GM19328 (cell line): ENCODE measurements at regions not wholly inside any gene's neighbourhood (a gene's known extent, or its start where the extent isn't known, plus 50 kb on each side); places are given as distances from the start of the nearest gene placed in this dataset.
"Not testable (repeated sequence)": the region's sequence is repeated elsewhere in the genome, so short reads cannot be mapped to it uniquely, and the experiment has no call there.

Experiments used
- ATAC-seq: cut with Tn5 transposase; IDR thresholded peaks from one replicate; pipeline ENCODE4 v1.9.1; 2021; ENCODE audit warnings: mild to moderate bottlenecking, moderate library complexity; ENCODE audit not compliant: unreplicated experiment

DNA sequence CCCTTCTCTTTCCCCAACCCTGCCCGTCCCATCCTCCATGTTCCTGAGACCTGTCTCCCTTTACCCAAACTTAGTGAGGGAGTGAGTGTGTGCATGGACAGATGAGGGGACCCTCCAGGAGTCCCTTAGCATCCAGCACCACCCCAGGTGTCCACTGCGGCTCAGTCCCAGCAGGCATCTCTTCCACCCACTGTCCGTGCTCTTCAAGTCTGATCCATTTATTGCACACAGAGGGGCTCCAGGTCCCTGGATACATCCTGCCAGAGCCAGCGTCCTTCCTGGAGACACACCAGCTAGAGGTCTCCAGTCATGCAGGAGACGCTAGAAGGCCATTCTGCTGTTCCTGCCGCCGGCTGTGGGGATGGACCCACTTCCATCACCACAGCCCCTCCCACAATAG lies 239.2 kb downstream of the ADGRD1 start:
- no peak for ATAC-seq

DNA sequence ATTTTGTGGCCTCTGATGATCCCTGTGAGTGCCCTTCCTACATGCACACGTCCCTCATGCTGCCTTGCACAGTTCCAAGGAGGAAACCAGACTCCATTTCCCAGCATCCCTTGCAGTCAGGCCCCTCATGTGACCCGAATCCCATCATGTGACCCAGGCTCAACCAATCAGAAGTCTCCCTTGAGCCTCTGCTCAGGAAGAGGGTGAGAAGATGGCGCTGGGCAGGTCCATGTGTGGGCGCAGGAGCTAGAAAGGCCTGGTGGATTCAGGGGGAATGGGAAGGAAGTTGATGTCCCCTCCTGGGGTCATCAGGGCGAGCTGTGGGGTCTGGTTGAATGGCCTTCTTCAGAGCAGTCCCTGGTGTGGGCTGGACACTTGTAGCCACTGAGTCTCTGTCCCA lies 240.5 kb downstream of the ADGRD1 start:
- no peak for ATAC-seq

DNA sequence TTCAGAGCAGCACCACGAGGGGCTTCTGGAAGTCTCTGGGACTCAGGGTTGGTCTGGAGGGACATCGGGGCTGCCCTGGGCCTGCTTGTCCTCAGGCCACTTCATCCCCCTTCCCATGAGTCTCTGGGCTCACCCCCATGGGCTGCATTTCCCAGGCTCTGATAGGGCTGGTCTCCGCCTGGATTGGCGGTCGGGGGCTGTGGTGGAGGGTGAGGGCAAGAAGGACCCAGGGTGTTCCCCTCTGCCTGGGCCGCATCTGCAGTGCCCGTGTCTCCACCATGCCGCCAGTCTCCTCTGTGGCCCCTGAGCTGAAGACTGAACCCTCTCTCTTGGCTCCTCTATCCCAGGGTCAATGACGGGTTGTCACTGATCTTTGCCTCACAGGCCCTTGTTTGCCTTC lies 242.1 kb downstream of the ADGRD1 start:
- ATAC-seq, result no peak

DNA sequence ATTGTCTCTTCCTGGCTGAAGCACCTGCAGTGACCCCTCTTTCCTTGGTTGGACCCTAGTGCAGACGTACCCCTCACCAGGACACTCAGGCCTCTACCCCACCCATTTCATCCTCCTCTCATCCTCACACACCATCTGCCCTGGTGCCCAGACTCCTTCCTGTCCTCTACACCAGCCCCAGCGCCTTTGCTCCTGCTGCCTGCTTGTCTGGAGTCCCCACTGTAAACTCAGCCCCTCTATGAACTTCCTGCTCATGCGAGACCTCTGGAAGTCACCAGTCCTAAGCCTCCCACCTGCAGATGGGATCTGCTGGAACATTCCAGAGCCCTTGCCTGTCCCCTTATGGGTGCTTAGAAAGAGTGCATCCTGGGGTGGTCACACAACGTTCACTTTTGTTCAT lies 242.5 kb downstream of the ADGRD1 start:
- ATAC-seq, result no peak

DNA sequence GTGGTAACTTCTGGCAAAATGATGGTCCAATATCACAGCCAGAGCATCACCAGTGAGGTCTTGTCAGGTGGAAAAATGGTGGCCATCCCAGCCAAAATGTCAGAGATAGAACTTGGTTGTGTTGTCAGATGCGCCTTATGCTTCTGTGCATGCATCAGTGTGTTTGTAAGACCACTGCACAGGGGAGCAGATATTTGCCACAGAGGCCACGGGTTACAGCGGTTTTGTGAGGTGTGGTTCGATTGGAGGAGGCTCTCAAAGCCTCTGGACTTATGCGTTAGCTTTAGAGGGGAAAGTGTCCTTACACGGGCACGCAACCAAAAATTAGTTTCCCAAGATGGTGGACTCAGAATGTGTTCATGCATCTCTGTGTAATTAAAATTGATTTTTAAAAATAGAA lies 243.8 kb downstream of the ADGRD1 start:
- ATAC-seq, result no peak

DNA sequence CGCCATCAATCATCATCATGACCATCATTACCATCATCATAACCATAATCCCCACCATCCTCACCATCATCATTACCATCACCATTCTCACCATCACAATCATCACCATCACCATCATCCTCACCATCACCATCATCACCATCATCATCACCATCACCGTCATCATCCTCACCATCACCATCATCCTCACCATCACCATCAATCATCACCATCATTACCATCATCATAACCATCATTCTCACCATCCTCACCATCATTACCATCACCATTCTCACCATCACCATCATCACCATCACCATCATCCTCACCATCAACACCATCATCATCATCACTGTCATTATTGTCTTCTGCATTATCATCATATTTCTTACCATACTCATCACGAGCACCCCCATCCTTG lies 245.5 kb downstream of the ADGRD1 start:
- ATAC-seq, result no peak

DNA sequence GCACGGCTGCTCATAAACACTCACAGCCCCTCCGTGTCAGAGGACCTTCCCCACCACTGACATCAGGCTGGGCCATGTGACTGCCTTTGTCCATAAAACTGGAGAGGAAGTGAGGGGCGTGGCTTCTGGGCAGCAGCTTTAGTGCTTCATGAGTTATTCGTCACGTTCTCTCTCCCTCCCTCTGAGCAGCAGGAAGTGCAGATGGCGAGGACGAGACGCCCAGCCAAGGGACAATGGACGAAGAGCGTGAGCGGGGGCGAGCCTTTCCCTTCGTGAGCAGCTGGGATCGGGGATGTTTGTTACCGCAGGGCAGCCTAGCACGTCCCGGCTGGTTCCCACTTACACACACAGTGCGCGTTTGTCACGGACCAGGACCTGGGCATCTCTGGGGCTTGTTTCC lies 248.2 kb downstream of the ADGRD1 start:
- ATAC-seq, result not testable (repeated sequence)

DNA sequence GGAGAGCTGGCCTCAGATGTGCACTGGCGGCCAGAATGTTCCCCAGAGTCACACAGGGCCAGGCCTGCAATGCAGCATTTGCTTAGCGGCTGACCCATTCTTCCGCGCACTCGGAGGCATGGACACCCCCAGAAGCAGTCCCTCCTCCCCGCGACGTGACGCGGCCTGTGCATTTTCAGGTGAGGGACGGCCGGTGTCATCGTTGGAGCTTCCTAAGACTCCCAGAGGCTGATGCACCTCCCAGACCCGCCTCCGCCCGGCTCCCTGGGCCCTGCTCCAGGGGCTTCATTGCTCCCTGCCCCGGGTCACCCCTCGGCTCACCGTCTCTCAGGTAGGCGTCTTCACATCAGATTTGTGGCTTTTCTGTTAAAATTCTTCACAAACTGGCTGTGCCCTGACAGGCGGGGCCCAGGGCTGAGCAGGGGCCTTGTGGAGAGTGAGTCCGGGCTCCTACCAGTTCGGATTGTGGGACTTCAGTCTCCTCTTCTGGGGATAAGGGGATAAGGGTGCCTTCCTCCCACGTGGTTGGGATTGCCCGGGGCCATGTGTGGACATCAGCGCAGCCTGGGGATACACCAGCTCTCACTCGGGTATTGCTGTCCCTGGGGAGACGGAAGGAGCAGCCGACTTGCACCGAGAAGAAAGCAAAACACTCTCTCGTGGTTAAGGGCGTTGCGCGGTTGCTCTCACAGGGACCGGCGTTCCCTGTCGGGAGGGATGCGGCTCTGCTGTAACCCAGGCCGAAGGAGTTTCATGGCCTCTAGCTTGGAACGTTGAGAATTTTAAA lies 249.1 kb downstream of the ADGRD1 start:
- no peak for ATAC-seq

DNA sequence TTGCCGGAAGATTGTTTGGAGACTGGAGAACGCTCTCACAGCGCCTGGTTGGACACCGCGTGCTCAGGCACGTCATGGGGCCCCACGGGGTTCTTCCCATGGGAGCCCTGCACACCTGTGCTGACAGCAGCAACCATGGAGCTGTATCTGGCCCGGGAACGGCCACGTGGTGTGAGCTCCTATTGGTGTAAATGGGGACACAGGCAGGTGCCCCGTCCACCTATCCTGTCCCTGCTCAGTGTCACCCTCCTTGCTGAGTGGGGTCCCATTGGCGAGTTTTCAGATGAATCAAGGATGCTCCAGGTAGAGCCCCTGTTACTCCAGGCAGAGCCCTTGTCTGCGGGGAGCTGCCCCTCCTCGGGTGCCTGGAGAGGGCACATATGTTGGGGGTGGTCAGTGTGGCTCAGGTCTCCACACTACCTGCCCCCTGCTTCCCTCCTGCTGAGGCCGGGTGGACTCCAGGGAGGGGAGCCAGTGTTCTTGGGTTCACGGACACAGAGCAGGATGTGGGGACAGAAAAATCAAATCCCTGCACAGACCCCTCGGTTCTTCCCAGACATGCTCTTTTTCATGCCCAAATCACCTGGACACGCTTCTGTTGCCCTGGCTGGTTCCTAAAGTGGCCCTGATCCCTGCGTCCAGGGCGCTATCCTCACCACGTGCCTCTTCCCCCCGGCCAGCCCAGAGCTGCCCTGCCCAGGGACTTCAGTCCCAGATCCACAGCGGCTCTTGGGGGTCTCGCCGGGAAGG lies 250.1 kb downstream of the ADGRD1 start:
- ATAC-seq, result no peak

DNA sequence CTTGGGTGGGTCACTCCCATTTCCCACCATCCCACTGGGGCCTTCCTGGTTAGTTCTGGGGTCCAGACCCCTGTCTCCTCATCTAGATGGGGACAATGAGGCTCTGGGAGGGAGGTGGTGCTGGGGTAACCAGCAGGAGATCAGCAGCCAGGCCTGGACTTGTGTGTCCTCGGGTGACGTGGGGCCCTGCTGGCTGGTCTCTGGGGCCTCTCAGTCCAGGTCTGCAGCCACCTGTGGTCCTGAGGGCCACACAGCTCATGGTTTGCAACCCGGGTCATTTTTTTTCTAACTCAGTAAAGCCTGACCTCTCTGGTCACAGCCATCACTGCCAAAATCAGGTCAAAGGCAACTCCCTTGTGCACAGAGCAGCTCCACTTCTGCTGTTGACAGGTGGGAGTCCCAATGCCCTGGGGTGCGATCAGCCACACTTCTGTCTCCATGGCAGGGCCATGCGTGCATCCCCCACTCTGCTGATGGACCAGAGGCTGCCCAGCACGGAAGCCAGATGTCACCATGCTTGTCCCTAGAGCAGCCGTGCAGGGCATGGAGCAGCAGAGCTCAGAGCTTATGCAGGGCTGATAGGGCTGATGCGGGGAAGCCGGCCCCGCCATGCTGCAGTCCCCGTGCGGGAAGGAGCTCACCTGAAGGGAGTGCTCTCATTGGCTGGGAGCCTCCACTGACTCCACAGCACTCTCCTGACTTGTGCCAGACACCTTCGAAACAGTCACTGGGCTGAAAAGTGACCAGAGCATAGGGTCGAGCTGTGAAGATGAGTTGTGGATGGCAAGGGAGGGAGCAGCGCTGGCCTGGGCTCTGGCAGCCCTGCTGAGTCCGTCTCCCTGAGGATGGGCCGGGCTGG lies 250.9 kb downstream of the ADGRD1 start:
- no peak for ATAC-seq

DNA sequence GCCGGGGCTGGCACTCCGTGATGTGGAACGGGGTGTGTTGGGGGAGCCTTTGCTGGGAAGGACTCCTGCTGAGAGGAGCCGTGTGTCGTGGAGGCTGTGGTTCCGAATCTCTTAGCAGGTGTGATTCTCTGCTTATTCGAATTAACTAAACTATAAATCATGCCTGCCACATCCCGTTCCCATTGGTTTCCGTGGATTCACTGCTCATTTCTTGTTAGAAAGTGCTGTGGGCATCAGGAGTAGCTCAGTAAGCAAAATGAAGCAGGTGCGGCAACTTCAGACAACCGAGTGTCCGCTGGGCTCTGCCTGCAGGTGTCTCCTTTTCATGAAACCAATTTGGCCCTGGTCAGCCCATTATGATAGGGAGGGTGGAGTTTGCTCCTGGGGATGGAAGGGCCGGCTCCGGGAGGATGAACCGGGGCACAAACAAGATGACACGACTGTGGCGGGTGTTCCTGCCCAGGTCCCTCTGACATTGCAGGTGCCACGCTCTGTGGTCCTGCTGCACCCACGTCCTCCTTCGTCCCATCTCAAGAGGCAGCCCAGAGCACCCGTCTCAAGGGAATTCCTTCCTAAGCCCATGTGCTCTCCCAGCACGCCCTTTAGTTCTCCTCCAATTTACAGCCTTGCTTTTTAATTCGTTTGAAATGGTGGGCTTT lies 251.7 kb downstream of the ADGRD1 start:
- ATAC-seq, result not testable (repeated sequence)

DNA sequence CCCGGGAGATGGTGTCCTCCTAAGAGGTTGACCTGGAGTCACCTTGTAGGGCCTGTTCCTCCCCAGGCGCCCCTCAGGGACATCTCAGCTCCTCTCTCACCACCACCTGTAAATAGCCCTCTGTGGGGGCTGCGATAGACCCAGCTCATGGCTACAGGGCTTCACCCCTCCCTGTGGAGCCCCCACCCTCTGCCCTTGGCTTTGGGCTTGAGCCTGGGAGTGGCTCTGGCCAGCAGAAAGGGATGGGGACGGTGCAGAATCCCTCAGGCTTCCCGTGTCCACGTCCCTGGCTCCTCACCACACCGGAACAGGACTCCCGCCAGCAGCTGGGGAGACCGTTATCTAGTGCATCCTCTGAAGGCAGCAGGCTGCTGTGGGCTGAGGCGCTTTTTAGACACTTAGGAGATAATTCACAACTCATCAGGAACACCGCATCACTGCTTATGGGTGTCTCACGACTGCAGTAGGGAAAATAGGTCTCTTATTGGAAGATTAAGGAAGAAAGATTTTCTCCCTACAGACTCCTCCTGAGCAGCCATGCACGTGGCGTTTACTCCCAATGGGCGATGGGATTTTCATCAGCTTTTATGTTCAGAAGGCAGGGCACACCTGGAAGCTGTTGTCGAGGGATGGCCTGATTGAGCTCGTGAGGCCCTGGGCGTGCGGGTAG lies 253.1 kb downstream of the ADGRD1 start:
- ATAC-seq, result not testable (repeated sequence)

DNA sequence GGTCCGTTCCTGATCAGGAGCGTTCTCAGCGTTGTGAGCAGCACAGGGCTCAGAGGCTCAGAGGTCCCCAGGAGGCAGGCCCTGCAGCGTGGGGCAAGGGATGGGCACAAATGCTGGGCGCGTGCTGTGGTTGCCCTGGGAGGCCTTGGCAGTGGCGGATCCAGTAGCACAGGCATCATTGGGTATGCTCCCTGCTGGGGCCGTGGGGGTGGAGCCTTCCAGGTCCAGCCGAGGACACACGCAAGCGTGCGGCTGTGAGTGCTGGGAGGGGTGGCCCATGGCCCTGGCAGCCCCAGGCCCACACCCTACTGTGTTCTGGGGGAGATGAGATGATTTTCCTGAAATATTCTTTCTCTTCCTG lies 253.6 kb downstream of the ADGRD1 start:
- not testable (repeated sequence) for ATAC-seq

DNA sequence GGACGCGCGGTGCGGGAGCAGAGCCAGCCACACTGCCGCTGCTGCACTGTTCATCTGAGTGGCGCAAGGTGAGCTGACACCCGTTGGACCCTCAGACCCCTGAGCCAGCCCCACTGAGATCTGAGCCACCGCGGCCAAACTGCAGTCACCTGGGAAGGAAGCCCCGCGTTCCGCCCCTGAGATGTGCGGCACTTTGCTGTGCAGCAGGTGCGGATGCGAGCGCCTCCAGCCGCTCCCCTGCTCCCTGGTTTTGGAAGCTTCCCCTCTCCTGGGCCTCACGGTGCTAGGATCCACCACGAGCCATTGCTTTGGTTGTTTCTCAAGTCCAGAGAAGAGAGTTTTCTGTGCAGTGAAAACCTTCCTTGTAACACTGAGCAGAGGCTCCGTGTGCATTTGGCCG lies 254.1 kb downstream of the ADGRD1 start:
- not testable (repeated sequence) for ATAC-seq

DNA sequence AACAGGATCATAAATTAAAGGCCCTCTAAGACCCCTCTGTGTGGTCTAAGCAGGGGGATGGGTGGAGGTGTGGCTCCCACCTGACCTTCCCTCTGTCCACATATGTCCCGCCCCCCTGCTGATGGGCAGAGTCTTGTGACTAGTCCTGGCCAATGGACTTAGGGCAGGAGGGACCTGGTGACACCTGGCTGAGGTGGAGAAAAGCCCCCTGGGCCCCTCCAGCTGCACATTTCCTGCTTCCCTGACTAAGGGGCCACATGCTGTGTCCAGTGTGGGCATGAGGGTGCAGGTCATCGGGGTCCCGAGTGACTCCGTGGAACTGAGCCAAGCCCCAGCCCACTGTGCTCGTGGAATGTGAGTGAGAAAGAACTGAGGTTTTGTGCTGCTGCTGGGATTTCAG lies 254.7 kb downstream of the ADGRD1 start:
- no peak for ATAC-seq

DNA sequence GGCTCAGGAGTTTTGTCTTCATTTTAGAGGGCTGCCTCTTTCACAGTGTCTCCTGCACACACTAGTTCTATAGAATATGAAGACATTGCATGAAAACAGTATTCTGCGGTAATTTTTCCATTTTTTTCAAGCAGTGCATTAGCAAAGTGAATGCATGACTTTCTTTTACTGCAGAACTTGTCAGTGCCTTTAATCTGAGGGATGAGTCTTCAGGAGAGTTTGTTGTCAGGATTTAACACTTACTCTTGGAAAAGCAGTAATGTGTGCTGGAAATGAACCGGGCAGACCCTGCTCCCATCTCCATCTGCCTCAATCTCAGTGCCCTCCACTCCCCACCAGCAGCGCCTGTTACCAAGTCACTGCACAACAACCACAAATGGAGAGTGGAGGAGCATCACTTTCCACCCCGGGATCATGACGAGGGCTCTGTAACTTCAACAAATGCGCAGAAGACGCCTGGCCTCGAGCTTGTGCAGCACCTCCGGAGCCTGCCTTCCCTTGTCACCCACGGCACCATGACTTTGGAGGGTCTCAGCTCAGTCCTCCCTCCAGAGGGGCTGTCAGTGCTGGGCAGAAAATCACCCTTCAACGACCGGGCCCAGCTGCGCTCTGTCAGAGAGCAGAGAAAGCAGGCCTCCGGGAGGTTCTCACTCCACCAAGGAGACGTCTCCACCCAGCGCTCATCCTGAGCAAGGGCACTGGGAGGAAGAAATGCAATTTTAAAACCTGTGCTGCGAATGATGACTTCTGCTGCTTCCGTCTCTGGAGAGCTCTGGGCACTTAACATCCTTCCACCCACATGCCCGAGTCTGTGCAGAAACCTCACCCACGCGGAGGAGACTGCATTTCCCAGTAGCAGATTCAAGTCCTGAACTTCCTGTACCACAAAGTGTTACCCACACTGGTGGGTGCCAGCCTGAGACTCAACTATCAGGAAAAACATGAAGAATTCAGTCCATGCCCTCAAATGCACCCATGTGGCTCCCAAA lies 255.7 kb downstream of the ADGRD1 start:
- ATAC-seq, result no peak

DNA sequence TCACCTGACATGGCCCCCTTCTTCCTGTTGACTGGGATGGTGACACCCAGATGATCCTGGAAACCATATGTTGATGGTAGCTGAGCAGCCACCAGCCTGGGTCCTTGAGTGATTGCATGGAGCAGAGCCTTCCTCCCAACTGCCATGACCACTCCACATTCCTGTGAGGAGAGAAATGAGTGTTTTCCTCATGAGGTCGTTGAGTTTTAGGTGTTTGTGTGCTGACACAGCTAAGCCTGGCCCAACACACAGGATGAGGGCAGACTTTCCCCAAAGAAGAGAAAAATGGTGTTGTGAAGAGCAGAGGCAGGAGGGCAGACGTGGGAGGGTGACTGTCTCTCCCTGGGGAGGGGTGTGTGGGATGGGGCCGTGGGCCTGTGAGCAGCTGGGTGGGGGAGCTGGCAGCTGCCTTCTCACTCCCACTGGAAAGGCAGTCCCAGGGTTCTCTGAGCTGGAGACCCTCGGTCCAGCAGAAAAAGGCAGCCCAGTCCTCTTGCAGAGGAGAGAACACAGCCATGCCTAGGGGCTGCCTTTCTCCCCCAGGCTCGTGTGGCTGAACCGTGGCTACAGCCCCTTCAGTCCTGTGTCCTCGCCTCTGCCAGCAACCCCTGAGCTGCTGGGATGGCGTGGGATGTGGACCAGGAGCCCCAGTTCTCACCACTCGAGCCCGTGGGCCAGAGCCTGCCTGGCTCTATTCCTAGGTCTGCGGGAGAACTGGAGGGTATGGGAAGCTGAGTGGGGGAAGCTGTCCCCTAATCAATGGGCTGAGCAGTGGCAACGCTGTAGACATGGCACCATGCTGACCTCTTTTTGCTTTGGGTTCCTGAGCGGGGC lies 257.0 kb downstream of the ADGRD1 start:
- no peak for ATAC-seq

DNA sequence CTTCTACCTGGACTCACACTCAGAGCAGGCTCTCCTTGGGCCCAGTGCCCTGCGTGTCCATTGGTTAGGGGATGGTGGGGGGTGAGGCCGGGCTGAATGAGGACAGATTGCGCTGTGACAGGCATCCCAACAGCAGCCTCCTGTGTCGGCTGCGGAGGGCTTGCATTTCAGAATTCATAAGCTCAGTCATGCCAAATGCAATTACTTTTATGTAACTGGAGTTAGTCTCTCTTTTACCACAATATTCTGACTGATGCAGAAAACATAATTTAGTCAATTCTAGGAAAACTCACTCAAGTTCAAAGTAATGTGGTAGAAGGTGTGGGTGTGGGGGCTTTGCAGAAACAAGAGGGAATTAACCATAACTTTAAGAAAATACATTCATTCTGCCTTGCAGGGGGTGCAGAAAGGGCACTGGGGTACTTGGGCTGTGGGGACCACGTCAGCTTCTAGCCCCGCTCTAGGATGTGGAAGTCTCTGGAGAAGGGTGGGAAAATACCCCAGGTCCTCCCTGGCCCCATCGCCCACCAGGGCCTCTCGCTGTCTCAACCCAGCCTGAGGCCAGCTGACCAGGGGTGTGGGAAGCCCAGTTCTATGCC lies 257.7 kb downstream of the ADGRD1 start:
- no peak for ATAC-seq
